ENCODE measurements at regions not wholly inside any gene's neighbourhood (a gene's known extent, or its start where the extent isn't known, plus 50 kb on each side); places are given as distances from the start of the nearest gene placed in this dataset.

GRCh38 chr5:17069995-17070511 is 134.0 kb upstream of the MYO10 start:
- no peak for TF ChIP-seq POLR2A (IDR thresholded peaks at IDR 0.05; ENCODE audit: extremely low read depth, insufficient read length)
- no peak for TF ChIP-seq MYC (IDR thresholded peaks at IDR 0.05; ENCODE audit: low read depth, low read length)
- TF ChIP-seq, protein P1, sequence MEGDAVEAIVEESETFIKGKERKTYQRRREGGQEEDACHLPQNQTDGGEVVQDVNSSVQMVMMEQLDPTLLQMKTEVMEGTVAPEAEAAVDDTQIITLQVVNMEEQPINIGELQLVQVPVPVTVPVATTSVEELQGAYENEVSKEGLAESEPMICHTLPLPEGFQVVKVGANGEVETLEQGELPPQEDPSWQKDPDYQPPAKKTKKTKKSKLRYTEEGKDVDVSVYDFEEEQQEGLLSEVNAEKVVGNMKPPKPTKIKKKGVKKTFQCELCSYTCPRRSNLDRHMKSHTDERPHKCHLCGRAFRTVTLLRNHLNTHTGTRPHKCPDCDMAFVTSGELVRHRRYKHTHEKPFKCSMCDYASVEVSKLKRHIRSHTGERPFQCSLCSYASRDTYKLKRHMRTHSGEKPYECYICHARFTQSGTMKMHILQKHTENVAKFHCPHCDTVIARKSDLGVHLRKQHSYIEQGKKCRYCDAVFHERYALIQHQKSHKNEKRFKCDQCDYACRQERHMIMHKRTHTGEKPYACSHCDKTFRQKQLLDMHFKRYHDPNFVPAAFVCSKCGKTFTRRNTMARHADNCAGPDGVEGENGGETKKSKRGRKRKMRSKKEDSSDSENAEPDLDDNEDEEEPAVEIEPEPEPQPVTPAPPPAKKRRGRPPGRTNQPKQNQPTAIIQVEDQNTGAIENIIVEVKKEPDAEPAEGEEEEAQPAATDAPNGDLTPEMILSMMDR (IDR thresholded peaks at IDR 0.05; ENCODE audit: low read depth, low read length), result no peak

All from NB4 (cell line).